ENCODE measurements at regions not wholly inside any gene's neighbourhood (a gene's known extent, or its start where the extent isn't known, plus 50 kb on each side); places are given as distances from the start of the nearest gene placed in this dataset.

GRCh38 chr17:72258711-72259110, 137.9 kb downstream of the SOX9 start:
- Histone ChIP-seq H3K27me3 (no peaks in the 10 kb centered on the region), H3K4me3 (no peak overlapping the region), H3K27ac (no peak overlapping the region), H3K36me3 (no peaks in the 10 kb centered on the region), H3K9me3 (peaks cover 0 to 4% (median 0%) of the 10 kb centered on the region in 4 donors), H3K4me1 (peaks cover 0 to 5% (median 0%) of the 10 kb centered on the region in 4 donors)
- TF ChIP-seq CTCF (IDR thresholded peaks at IDR 0.05): no peak
- TF ChIP-seq POLR2A (IDR thresholded peaks at IDR 0.05): no peak
- DNase-seq: no peak

- Histone ChIP-seq H3K9me3 (peaks cover 0 to 4% (median 0%) of the 10 kb centered on the region in 4 donors), H3K36me3 (no peaks in the 10 kb centered on the region), H3K4me3 (no peak overlapping the region), H3K4me1 (peaks cover 0 to 5% (median 0%) of the 10 kb centered on the region in 4 donors), H3K27ac (no peak overlapping the region), H3K27me3 (no peaks in the 10 kb centered on the region)
- TF ChIP-seq POLR2A (IDR thresholded peaks at IDR 0.05): peak in 1 of 2 donors; percentile 10
- no peak for TF ChIP-seq CTCF (IDR thresholded peaks at IDR 0.05)
- peak in 1 of 3 donors; percentile 46 for DNase-seq
Measured at GRCh38 chr17:72259922-72260321, 139.1 kb downstream of the SOX9 start.

DNA sequence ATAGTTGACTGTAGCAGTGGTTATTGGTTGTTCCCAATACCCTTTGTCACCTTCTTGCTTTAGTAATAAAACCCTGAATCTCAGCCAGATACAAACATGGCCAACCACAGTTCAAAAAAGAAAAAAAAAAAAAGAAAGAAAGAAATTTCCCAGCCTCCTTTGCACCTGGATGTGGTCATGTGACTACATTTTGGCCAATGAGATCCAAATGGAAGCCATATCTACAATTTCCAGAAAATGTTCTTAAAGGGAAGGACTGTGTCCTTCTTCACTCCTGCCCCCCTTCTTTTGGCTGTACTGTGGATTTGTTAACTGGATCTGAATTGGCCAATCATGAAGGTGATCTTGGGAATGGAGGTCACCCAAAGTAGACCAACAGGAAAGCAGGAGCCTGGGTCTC, 141.9 kb downstream of the SOX9 start:
- Histone ChIP-seq H3K36me3 (no peaks in the 10 kb centered on the region), H3K27ac (no peak overlapping the region), H3K4me3 (no peak overlapping the region), H3K4me1 (peaks cover 0 to 10% (median 0%) of the 10 kb centered on the region in 4 donors), H3K27me3 (no peaks in the 10 kb centered on the region), H3K9me3 (peaks cover 0 to 4% (median 0%) of the 10 kb centered on the region in 4 donors)
- no peak for DNase-seq
- TF ChIP-seq CTCF (IDR thresholded peaks at IDR 0.05) (no peak), POLR2A (IDR thresholded peaks at IDR 0.05) (no peak)

DNA sequence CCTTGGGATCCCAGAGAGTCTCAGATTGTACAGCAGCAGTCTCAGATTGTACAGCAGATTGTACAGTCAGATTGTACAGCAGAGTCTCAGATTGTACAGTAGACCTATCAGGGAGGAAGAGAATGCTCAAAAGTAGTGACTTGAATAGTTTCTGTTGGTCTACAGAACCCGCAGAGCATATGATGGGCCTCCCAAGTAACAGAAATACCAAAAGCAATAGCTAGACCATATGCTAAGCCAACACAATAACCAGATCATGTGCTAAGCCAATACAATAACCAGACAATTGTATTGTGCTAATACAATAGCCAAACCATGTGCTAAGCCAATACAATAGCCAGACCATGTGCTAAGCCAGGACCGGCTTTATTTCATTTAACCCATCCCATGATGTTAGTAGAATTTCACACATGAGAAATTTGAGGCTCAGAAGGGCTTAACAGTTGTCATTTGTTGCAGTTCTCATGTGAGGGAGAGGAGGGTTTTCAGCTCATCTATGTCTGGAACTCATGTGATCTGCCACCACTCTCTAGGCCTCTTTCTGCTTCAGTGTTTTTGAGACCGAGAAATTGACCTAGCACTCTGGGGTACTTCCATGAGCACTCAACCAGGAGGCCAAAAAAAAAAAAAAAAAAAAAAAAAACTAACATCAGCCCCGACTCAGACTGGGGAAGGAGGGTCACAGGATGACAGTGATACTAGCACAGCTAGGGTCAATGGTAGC, 144.0 kb downstream of the SOX9 start:
- DNase-seq: no peak
- no peaks in the 10 kb centered on the region for H3K36me3 ChIP-seq
- H3K27ac ChIP-seq: no peak overlapping the region
- TF ChIP-seq CTCF (IDR thresholded peaks at IDR 0.05): no peak
- TF ChIP-seq POLR2A (IDR thresholded peaks at IDR 0.05): no peak
- H3K9me3 ChIP-seq: peaks cover 0 to 4% (median 0%) of the 10 kb centered on the region in 4 donors
- no peaks in the 10 kb centered on the region for H3K27me3 ChIP-seq
- H3K4me3 ChIP-seq: no peak overlapping the region
- H3K4me1 ChIP-seq: peaks cover 0 to 5% (median 0%) of the 10 kb centered on the region in 4 donors

DNA sequence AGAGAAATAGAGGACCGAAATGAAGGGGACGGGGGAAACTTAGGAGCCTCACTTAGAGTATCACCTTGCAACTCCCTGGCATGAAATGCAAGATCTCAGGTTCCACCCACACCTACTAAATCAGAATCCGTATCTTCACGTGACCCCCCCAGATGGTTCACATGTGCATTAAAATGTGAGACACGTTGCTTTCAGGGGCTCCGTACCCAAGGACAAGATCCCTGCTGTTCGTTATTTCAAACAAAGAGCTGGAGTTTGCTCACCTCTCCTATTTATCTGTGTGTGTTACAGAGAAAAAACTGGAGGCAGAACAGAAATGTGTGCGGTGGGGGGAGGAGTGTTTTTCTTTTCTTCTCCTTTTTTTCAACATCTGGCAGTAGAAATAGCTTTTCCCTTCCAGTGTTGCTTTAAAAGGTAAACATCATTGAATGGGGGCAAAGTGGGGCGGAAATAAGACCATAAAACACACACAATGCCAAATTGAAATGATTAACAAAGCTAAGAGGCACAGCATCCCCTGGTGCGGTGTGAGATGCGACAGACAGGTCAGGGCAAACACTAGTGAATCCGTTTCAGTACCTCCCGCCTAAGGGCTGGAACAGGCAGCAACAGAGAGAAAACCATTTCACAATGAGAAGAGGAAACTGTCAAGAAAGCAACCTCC, 145.4 kb downstream of the SOX9 start:
- Histone ChIP-seq H3K9me3 (peaks cover 0 to 3% (median 0%) of the 10 kb centered on the region in 4 donors), H3K27ac (no peak overlapping the region), H3K4me1 (peaks cover 0 to 5% (median 0%) of the 10 kb centered on the region in 4 donors), H3K4me3 (no peak overlapping the region), H3K36me3 (no peaks in the 10 kb centered on the region), H3K27me3 (no peaks in the 10 kb centered on the region)
- TF ChIP-seq POLR2A (IDR thresholded peaks at IDR 0.05) (no peak), CTCF (IDR thresholded peaks at IDR 0.05) (no peak)
- no peak for DNase-seq

All from Peyer's patch (tissue), 4 donors.